ENCODE measurements at regions not wholly inside any gene's neighbourhood (a gene's known extent, or its start where the extent isn't known, plus 50 kb on each side); places are given as distances from the start of the nearest gene placed in this dataset.

DNA sequence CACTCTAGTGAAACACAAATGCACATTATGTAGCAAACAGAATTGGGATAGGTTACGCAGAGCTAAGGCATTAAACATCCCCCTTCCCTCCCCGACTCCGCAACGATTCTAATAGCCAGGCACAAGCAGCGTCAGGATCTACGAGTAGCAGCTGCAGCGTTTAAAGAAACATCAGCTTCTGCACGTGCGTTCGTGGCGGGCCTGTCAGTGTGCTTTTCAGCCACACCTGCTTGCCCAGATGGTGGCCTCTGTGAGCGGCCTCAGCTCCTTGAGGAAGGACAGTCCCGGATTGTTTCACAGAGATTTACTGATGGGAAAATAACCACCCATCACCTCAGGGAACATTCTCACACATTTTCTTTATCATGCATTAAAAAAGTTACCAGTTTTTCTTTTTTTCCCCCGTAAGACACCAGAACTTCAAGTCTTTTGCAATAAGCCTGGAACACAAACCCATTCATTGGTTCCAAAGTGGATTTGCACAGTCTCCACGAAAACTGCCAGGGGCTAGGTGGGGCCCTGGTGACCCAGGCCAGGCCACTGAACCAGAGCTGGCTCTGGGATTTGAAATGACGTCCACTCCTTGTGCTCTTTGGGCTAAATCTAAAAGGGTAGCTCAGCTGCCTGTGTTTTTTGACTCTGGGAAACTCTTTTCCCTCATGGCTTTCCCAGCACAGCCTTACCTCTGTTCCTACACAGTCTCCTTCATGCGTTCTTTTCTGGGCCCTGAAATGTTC is 325.5 kb downstream of the KCNRG start:
- Histone ChIP-seq H3K27me3 (no peaks in the 10 kb centered on the region), H3K4me1 (no peaks in the 10 kb centered on the region), H3K4me3 (no peak overlapping the region), H3K9me3 (no peaks in the 10 kb centered on the region), H3K36me3 (no peaks in the 10 kb centered on the region), H3K27ac (no peak overlapping the region)
- intact Hi-C loops (cut with DNase I) = no loop called here
- TF ChIP-seq, protein P1, sequence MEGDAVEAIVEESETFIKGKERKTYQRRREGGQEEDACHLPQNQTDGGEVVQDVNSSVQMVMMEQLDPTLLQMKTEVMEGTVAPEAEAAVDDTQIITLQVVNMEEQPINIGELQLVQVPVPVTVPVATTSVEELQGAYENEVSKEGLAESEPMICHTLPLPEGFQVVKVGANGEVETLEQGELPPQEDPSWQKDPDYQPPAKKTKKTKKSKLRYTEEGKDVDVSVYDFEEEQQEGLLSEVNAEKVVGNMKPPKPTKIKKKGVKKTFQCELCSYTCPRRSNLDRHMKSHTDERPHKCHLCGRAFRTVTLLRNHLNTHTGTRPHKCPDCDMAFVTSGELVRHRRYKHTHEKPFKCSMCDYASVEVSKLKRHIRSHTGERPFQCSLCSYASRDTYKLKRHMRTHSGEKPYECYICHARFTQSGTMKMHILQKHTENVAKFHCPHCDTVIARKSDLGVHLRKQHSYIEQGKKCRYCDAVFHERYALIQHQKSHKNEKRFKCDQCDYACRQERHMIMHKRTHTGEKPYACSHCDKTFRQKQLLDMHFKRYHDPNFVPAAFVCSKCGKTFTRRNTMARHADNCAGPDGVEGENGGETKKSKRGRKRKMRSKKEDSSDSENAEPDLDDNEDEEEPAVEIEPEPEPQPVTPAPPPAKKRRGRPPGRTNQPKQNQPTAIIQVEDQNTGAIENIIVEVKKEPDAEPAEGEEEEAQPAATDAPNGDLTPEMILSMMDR (IDR thresholded peaks at IDR 0.05) = no peak
- DNase-seq (ENCODE audit: low spot score in 2 of 2) = no peak

DNA sequence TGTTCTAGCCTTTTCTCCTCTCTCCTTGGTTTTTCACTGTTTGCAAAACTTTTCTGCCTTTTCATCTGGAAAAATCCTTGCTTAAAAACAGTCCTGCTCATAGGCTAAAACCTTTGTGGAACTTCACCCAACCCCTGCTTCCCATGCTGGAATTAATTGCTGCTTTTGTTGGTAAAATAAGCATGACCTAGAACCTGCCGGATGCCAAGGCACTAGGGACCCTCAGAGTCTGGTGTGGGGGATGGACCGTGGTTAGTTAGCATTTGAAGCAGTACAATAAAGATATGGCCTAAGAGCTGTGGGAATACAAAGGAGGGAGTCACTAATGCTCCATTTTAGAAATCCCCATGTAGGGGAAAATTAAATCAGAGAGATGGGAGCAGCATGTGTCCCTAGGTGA is 326.3 kb downstream of the KCNRG start:
- DNase-seq (ENCODE audit: low spot score in 2 of 2) = no peak
- Histone ChIP-seq H3K4me1 (no peaks in the 10 kb centered on the region), H3K27ac (no peak overlapping the region), H3K36me3 (no peaks in the 10 kb centered on the region), H3K4me3 (no peak overlapping the region), H3K27me3 (no peaks in the 10 kb centered on the region), H3K9me3 (no peaks in the 10 kb centered on the region)
- intact Hi-C loops (cut with DNase I) = no loop called here
- TF ChIP-seq, protein P1 (IDR thresholded peaks at IDR 0.05) = no peak

DNA sequence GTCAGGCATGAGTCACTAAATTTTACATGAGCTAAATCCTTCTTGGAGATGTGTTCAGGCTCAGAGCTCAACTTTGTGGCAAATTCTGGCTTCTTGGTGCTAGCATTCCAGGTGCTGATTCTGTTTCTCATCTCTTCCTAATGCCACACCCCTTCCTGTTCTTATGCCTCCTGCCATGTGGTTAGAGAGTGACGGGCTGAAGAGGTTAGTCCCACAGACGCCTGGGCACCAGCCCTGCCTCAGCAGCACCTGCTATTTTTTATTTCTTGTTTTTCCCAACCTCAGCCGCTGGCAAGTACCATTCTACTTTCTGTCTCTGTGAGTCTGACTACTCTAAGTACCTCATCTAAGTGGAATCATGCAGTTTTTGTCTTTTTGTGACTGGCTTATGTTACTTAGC is 329.5 kb downstream of the KCNRG start:
- Histone ChIP-seq H3K9me3 (no peaks in the 10 kb centered on the region), H3K27me3 (no peaks in the 10 kb centered on the region), H3K4me1 (no peaks in the 10 kb centered on the region), H3K4me3 (no peak overlapping the region), H3K36me3 (no peaks in the 10 kb centered on the region), H3K27ac (no peak overlapping the region)
- TF ChIP-seq, protein P1 (IDR thresholded peaks at IDR 0.05) = no peak
- intact Hi-C loops (cut with DNase I) = no loop called here
- DNase-seq (ENCODE audit: low spot score in 2 of 2) = no peak

DNA sequence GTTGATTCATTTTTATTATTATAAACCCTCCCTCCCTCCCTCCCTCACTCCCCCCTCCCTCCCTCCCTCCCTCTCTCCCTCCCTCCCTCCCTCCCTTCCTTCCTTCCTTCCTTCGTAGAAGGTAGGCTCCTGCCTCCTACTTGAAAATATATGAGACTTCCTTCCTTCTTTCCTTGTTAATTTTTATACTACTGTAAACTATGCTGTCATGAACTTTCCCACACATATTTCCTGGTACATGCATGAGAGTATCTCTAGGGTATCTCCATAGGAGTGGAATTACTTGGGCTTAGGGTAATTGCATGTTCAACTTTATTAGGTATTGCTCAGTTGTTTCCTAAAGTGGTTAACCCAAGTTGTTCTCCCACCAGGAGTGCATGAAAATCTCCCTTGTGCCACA is 330.6 kb downstream of the KCNRG start:
- Histone ChIP-seq H3K36me3 (no peaks in the 10 kb centered on the region), H3K4me1 (no peaks in the 10 kb centered on the region), H3K9me3 (no peaks in the 10 kb centered on the region), H3K27ac (no peak overlapping the region), H3K27me3 (no peaks in the 10 kb centered on the region), H3K4me3 (no peak overlapping the region)
- intact Hi-C loops (cut with DNase I) = no loop called here
- no peak for DNase-seq (ENCODE audit: low spot score in 2 of 2)
- TF ChIP-seq, protein P1 (IDR thresholded peaks at IDR 0.05) = no peak

DNA sequence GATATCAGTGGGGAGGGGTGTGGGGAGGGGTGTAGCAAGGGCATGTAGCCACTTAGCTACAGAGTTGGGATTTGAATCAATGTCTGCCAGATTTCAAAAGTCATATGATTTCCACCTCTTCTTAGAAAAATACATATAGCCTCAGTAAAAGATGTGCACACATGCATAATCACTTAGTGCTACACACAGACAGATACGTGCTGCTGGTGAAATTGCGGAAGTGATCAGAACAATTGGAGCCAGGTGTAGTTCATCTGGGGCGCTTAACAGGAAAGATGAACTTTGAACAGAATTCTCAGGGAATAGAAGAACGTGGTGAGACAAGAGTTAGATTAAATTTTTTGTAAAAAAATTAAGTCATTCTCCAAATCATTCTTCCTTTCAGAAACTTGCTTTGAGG is 333.1 kb downstream of the KCNRG start:
- Histone ChIP-seq H3K27me3 (no peaks in the 10 kb centered on the region), H3K36me3 (no peaks in the 10 kb centered on the region), H3K9me3 (no peaks in the 10 kb centered on the region), H3K4me3 (no peak overlapping the region), H3K4me1 (no peaks in the 10 kb centered on the region), H3K27ac (no peak overlapping the region)
- no peak for DNase-seq (ENCODE audit: low spot score in 2 of 2)
- intact Hi-C loops (cut with DNase I) = no loop called here
- TF ChIP-seq, protein P1 (IDR thresholded peaks at IDR 0.05) = no peak
